ENCODE measurements at regions not wholly inside any gene's neighbourhood (a gene's known extent, or its start where the extent isn't known, plus 50 kb on each side); places are given as distances from the start of the nearest gene placed in this dataset.

GRCh38 chr16:85383836-85384832 is 229.0 kb upstream of the GSE1 start:
- Histone ChIP-seq H3K4me1 (ENCODE audit: control insufficient read depth in 1 of 2, insufficient read depth in 2 of 2, low read depth in 1 of 2, low read length in 1 of 2) (peaks cover 9 to 72% of the 10 kb centered on the region in 2 experiments; a peak in 3 of 4 replicates), H3K9ac (no peak overlapping the region), H3K36me3 (replicated peaks in 1 of 2; ENCODE audit: control insufficient read depth in 1 of 2, insufficient read depth in 2 of 2, low read length in 1 of 2) (no peaks in the 10 kb centered on the region), H3K9me3 (no peaks in the 10 kb centered on the region), H3K9me2 (no peaks in the 10 kb centered on the region), H3K27me3 (ENCODE audit: insufficient read depth) (no peaks in the 10 kb centered on the region), H3F3A (replicated peaks; ENCODE audit: insufficient read depth) (no peaks in the 10 kb centered on the region), H3K27ac (ENCODE audit: low read depth in 2 of 2, low read length in 1 of 2) (peak overlapping the region in 1 of 2 experiments; percentile 99; a peak in 2 of 4 replicates), H3K4me3 (ENCODE audit: low read depth in 2 of 2, low read length in 1 of 2) (no peak overlapping the region), H2AFZ (ENCODE audit: low read depth) (no peak overlapping the region), H4K20me1 (ENCODE audit: insufficient read depth) (no peaks in the 10 kb centered on the region), H3K79me2 (ENCODE audit: insufficient read depth) (no peaks in the 10 kb centered on the region), H3K4me2 (no peak overlapping the region)
- DNase-seq: no peak
- POLR2A ChIA-PET: interaction anchor here (0.6 to 0.8 kb wide), 2 partner anchors 11 to 138 kb away, joined by 3 to 5 read pairs; no protein-coding TSS in a partner anchor
- TF ChIP-seq RCOR1 (IDR thresholded peaks at IDR 0.05; ENCODE audit: low read length) (no peak), GATA2 (CRISPR knock-in tag; IDR thresholded peaks at IDR 0.05) (no peak; the same call in 1 of the 2 replicates), EZH2phosphoT487 (IDR thresholded peaks at IDR 0.05; ENCODE audit: borderline replicate concordance, low read depth) (no peak), RAD21 (IDR thresholded peaks at IDR 0.05; ENCODE audit: low read length) (no peak), NFIC (IDR thresholded peaks at IDR 0.05; ENCODE audit: borderline replicate concordance) (no peak), IRF3 (IDR thresholded peaks at IDR 0.05; ENCODE audit: low read depth, low read length) (no peak), NRF1 (IDR thresholded peaks at IDR 0.05; ENCODE audit: low read depth, low read length) (no peak), TEAD4 (IDR thresholded peaks at IDR 0.05; ENCODE audit: borderline replicate concordance, insufficient read depth) (no peak), USF1 (IDR thresholded peaks at IDR 0.05; ENCODE audit: borderline replicate concordance, low read depth) (no peak)
- CTCF ChIA-PET: interaction anchor here (0.7 to 8.5 kb wide), 8 partner anchors 11 to 109 kb away, joined by 3 to 51 read pairs (median 4); no protein-coding TSS in a partner anchor
- 96% methylated on average over 9 of the region's 19 CpGs for WGBS (ENCODE audit: low lambda C conversion rate)

- DNase-seq: no peak
- H3K4me1 ChIP-seq (ENCODE audit: control insufficient read depth in 1 of 2, insufficient read depth in 2 of 2, low read depth in 1 of 2, low read length in 1 of 2): peaks cover 9 to 68% of the 10 kb centered on the region in 2 experiments; a peak in 3 of 4 replicates
- ChIA-PET CTCF (interaction anchor here (0.7 to 8.5 kb wide), 7 partner anchors 10 to 109 kb away, joined by 3 to 51 read pairs (median 5); no protein-coding TSS in a partner anchor), POLR2A (interaction anchor here (0.6 to 0.8 kb wide), 2 partner anchors 11 to 138 kb away, joined by 3 to 5 read pairs; no protein-coding TSS in a partner anchor)
- peak overlapping the region in 1 of 2 experiments; percentile 99; a peak in 2 of 4 replicates for H3K27ac ChIP-seq (ENCODE audit: low read depth in 2 of 2, low read length in 1 of 2)
- H3K9me2 ChIP-seq: no peaks in the 10 kb centered on the region
- H3K79me2 ChIP-seq (ENCODE audit: insufficient read depth): no peaks in the 10 kb centered on the region
- no peaks in the 10 kb centered on the region for H3K27me3 ChIP-seq (ENCODE audit: insufficient read depth)
- no peaks in the 10 kb centered on the region for H4K20me1 ChIP-seq (ENCODE audit: insufficient read depth)
- no peak overlapping the region for H3K4me2 ChIP-seq
- 94% methylated on average over 11 of the region's 20 CpGs for WGBS (ENCODE audit: low lambda C conversion rate)
- no peaks in the 10 kb centered on the region for H3K36me3 ChIP-seq (replicated peaks in 1 of 2; ENCODE audit: control insufficient read depth in 1 of 2, insufficient read depth in 2 of 2, low read length in 1 of 2)
- H3K9ac ChIP-seq: no peak overlapping the region
- no peaks in the 10 kb centered on the region for H3K9me3 ChIP-seq
- TF ChIP-seq TEAD4 (IDR thresholded peaks at IDR 0.05; ENCODE audit: borderline replicate concordance, insufficient read depth): no peak
- TF ChIP-seq PBX3 (IDR thresholded peaks at IDR 0.05): no peak
- peaks cover under 1% of the 10 kb centered on the region for H3F3A ChIP-seq (replicated peaks; ENCODE audit: insufficient read depth)
- H2AFZ ChIP-seq (ENCODE audit: low read depth): no peak overlapping the region
- H3K4me3 ChIP-seq (ENCODE audit: low read depth in 2 of 2, low read length in 1 of 2): no peak overlapping the region
Measured at GRCh38 chr16:85384833-85385462, 228.2 kb upstream of the GSE1 start.
